GM12892 (cell line): ENCODE measurements at regions not wholly inside any gene's neighbourhood (a gene's known extent, or its start where the extent isn't known, plus 50 kb on each side); places are given as distances from the start of the nearest gene placed in this dataset.
"Not testable (repeated sequence)": the region's sequence is repeated elsewhere in the genome, so short reads cannot be mapped to it uniquely, and the experiment has no call there.

ENCODE experiments used
- DNase-seq: peaks from one replicate; pipeline ENCODE4 v3.0.0; 2011; ENCODE audit not compliant: insufficient read length
- FAIRE-seq: peaks from 2 replicates; lab custom pipeline; 2011; peaks lifted over from hg19 to GRCh38; lab: Jason Lieb, UNC
- POLR2A ChIP-seq: IDR thresholded peaks from 2 replicates; pipeline ENCODE4 v1.6.1; 2011; ENCODE audit warnings: low read depth, low read length, control low read depth
- POLR2AphosphoS5 ChIP-seq: IDR thresholded peaks from 2 replicates; pipeline ENCODE4 v1.6.1; 2011; ENCODE audit warnings: low read depth, low read length, control low read depth
- TAF1 ChIP-seq: IDR thresholded peaks from 2 replicates; pipeline ENCODE4 v1.6.1; 2011; ENCODE audit warnings: low read depth, mild to moderate bottlenecking, control low read depth, low read length, borderline replicate concordance

DNA sequence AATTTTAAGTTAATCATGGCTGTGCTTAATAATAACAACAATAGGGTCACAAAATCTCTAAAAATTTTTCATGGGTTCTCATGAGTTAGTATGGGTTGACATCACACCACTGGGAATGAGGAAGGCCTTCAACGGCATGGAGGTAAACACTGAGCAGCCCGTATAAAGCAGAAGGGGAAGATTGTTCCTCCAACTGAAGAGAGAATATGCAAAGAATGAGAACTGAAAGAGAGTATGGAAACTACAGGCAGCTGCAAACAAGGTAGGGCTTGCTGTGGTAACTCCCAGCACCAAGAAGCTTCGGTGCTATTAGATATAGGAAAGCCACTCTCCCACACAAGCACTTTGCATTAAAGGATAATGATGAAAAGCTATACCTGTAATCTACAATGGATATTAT is 1242.3 kb upstream of the CELF4 start:
- FAIRE-seq, result no peak
- TF ChIP-seq POLR2A (no peak), TAF1 (no peak), POLR2AphosphoS5 (no peak)
- no peak for DNase-seq

- FAIRE-seq (no peak), DNase-seq (no peak)
- no peak for TF ChIP-seq TAF1
- TF ChIP-seq POLR2A, result no peak
- TF ChIP-seq POLR2AphosphoS5, result no peak
These were observed 1239.7 kb upstream of the CELF4 start for GRCh38 chr18:38805256-38805655.

DNA sequence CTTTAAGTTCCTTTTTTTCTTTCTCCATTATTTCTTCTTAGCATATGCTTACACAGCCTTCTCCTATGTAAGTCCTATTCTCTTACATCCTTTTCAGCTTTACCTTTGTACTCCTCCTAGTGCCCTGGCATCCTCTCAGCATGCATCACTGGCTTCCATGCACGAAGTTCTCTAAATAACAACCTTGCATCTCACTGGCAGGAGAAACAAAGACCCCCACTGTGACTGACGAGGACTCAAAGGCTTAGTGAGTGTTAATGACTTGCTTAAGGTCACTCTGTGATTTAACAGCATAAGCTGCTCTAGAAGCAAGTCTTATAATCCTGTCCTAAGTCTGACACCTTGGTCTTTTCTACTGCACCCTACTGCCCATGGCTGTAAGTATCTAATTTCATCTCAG is 1236.0 kb upstream of the CELF4 start:
- no peak for TF ChIP-seq TAF1
- TF ChIP-seq POLR2AphosphoS5, result no peak
- TF ChIP-seq POLR2A, result no peak
- FAIRE-seq, result no peak
- DNase-seq, result no peak

DNA sequence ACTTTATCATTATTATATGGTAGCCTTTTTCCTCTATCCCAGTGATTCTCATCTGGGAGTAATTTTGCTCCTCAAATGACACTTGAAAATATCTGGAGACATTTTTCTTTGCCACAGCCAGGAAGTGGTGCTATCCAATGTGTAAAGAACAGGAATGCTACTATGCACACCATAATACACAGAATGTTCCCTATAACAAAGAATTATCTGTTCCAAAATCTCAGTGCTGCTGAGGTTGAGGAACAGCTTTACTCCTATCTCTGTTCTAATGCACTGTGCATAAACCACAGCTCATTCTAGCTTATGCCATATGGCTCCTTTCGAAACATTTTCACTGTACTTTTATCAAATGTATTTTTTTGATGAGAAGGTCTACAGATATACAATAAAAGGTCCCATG is 1231.2 kb upstream of the CELF4 start:
- no peak for TF ChIP-seq POLR2AphosphoS5
- TF ChIP-seq TAF1, result no peak
- no peak for TF ChIP-seq POLR2A
- no peak for FAIRE-seq
- DNase-seq, result no peak

DNA sequence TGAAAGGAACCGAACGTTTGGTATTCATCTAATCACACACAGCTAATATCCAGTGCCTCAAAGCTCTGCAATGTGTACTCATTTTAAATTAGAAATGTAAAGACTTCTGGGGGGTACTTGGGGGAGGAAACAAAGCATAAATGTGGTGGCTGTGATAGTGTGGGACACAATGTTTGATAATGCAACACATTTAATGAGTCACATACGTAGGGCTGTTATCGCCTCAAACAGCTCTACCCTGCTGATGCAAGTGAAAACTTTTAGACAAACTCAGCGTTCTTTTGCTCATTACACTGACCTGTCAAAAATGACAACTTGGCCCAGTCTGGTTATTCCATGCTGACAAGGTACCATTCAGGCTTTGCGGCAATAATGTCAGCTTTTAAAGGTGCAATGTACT is 1227.1 kb upstream of the CELF4 start:
- FAIRE-seq (no peak), DNase-seq (no peak)
- TF ChIP-seq TAF1 (no peak), POLR2AphosphoS5 (no peak), POLR2A (no peak)

DNA sequence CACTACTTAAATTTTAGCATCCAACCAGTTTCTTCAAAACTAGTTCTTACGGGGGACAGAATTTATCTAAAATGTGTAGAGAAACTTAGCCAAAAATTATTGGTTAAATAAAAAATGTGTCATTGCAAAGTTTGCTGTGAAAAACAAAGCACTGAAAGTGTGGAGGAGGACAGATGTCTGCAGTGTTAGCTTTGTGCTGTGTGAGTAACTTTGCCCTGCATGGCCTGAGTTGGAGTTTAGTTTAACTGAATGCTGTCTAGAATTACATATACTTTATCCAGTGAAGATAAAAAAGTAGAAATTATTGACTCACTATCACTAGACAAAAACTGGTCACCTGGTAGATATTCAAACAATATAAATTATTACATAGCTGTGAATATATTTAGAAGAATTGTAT is 1225.2 kb upstream of the CELF4 start:
- DNase-seq, result no peak
- no peak for FAIRE-seq
- TF ChIP-seq TAF1 (no peak), POLR2A (no peak), POLR2AphosphoS5 (no peak)

DNA sequence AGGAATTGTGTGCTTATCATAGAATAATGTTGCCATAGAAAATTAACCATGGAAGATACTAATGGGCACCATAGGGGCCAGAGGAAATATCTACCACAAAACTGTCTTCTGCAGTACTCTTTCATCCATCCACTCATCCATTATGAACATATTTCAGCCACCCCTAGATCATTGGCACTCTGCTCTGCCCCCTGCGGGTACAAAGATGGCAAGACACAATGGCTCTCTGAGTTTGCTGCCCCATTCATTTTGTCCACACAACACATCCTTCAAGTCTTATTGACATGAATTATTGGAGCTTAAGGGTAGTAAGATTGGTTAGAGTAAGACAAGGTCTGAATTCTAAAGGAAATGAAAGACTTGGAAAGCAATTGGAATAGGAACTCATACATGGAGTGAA is 1224.7 kb upstream of the CELF4 start:
- FAIRE-seq (no peak), DNase-seq (no peak)
- TF ChIP-seq TAF1 (no peak), POLR2A (no peak), POLR2AphosphoS5 (no peak)

DNA sequence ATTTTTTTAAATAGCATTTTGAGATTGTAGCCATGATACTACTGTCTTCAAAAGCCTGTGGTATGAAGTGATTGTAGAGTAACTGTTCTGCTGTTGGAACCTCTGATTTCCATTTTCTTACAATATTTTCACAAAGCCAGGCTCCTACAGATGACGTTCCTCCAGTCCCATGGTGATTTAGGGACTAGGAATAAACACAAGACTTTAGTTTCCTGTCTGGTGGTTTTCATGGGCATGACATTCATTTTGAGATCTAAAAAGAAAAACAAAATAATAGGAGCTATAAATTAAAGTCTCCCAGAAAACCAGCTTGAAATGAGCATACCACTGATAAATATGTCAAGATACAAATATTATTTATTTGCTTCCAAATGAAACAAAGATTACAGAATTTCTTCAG is 1223.5 kb upstream of the CELF4 start:
- no peak for FAIRE-seq
- TF ChIP-seq TAF1 (no peak), POLR2AphosphoS5 (no peak), POLR2A (no peak)
- DNase-seq, result no peak

DNA sequence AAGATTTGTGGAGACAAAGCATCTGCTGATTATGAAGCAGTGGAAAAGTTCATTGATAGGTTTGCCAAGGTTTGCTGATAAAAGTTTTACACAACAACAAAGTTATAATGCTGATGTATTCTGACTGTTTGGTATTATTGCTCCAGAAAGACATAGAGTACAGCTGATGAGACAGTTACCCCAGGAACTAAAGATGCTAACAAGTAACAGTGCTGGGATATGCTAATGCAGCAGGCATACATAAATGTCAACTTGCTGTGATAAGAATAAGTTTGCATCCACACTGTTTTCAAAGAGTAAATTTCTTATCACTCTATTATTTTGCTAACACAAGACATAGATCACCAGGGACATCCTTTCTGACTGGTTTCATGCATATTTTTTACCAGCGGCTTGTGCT is 1221.3 kb upstream of the CELF4 start:
- TF ChIP-seq POLR2A (no peak), TAF1 (no peak), POLR2AphosphoS5 (no peak)
- FAIRE-seq, result no peak
- DNase-seq, result no peak

DNA sequence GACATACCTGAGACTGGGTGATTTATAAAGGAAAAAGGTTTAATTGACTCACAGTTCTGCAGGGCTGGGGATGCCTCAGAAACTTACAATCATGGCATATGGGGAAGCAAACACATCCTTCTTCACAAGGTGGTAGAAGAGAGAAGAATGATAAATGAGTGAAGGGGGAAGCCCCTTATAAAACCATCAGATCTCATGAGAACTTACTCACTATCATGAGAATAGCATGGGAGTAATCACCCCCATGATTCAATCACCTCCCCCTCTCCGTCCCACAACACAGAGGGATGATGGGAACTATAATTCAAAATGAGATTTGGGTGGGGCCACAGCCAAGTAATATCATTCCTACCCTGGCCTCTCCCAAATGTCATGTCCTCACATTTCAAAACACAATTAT is 1206.0 kb upstream of the CELF4 start:
- not testable (repeated sequence) for DNase-seq, FAIRE-seq

- DNase-seq, result no peak
- TF ChIP-seq POLR2A (no peak), TAF1 (no peak), POLR2AphosphoS5 (no peak)
- no peak for FAIRE-seq
These were observed 1202.9 kb upstream of the CELF4 start for GRCh38 chr18:38768504-38768903.

DNA sequence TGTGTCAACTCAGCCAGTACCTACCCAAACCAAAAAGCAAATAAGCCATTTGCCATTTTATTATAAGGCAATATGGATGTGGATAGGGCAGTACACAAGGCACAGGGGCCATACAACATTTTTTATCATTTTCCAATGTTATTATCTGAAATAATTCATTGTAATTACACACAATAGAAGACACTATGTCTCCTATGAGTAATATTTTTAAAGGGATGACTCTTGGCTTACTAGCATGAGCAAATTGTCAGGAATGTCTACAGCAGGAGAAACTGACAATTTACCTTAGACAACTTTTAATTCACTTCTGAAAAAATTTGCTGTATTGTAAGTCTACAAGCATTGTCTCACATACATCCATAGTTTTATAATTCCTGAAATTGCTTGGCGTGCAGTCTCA is 1193.9 kb upstream of the CELF4 start:
- no peak for FAIRE-seq
- TF ChIP-seq POLR2A (no peak), TAF1 (no peak), POLR2AphosphoS5 (no peak)
- no peak for DNase-seq

- DNase-seq (no peak), FAIRE-seq (no peak)
- TF ChIP-seq POLR2A (no peak), POLR2AphosphoS5 (no peak), TAF1 (no peak)
These were observed 1190.8 kb upstream of the CELF4 start for GRCh38 chr18:38756436-38756835.
